NCI-H2227 treated with DMSO at 0.1 percent for 48 hours (cell line): ENCODE measurements at regions not wholly inside any gene's neighbourhood (a gene's known extent, or its start where the extent isn't known, plus 50 kb on each side); places are given as distances from the start of the nearest gene placed in this dataset.

Experiments used
- DNase-seq: peaks from one replicate; lab custom pipeline; 2025; lab: John Stamatoyannopoulos, UW

- no peak for DNase-seq
These were observed 228.5 kb upstream of the ARGLU1 start for GRCh38 chr13:106796280-106797047.

GRCh38 chr13:106795847-106796246 is 227.9 kb upstream of the ARGLU1 start:
- no peak for DNase-seq

- DNase-seq = no peak
These were observed 226.2 kb upstream of the ARGLU1 start for GRCh38 chr13:106794117-106794516.

- no peak for DNase-seq
These were observed 222.0 kb upstream of the ARGLU1 start for GRCh38 chr13:106789911-106790310.

GRCh38 chr13:106786006-106786563 is 218.1 kb upstream of the ARGLU1 start:
- DNase-seq = no peak

- no peak for DNase-seq
These were observed 206.7 kb upstream of the ARGLU1 start for GRCh38 chr13:106774621-106775020.

- no peak for DNase-seq
These were observed 204.2 kb upstream of the ARGLU1 start for GRCh38 chr13:106772006-106772601.

- DNase-seq = no peak
These were observed 201.1 kb upstream of the ARGLU1 start for GRCh38 chr13:106768991-106769390.

GRCh38 chr13:106762708-106763107 is 194.8 kb upstream of the ARGLU1 start:
- no peak for DNase-seq

GRCh38 chr13:106756446-106756845 is 188.5 kb upstream of the ARGLU1 start:
- DNase-seq = no peak

GRCh38 chr13:106755542-106755941 is 187.6 kb upstream of the ARGLU1 start:
- no peak for DNase-seq

- DNase-seq = no peak
These were observed 185.3 kb upstream of the ARGLU1 start for GRCh38 chr13:106753251-106753650.

- no peak for DNase-seq
These were observed 184.7 kb upstream of the ARGLU1 start for GRCh38 chr13:106752584-106753170.

- DNase-seq = no peak
These were observed 180.8 kb upstream of the ARGLU1 start for GRCh38 chr13:106748785-106749184.

- DNase-seq = no peak
These were observed 176.6 kb upstream of the ARGLU1 start for GRCh38 chr13:106744516-106744915.

- no peak for DNase-seq
These were observed 170.3 kb upstream of the ARGLU1 start for GRCh38 chr13:106738186-106738678.

- no peak for DNase-seq
These were observed 169.0 kb upstream of the ARGLU1 start for GRCh38 chr13:106736941-106737340.

GRCh38 chr13:106734198-106734597 is 166.3 kb upstream of the ARGLU1 start:
- DNase-seq = no peak

GRCh38 chr13:106723036-106723435 is 155.1 kb upstream of the ARGLU1 start:
- DNase-seq = no peak

- DNase-seq = no peak
These were observed 154.7 kb upstream of the ARGLU1 start for GRCh38 chr13:106722620-106723019.

- DNase-seq = no peak
These were observed 153.7 kb upstream of the ARGLU1 start for GRCh38 chr13:106721599-106721998.

- DNase-seq = no peak
These were observed 146.5 kb upstream of the ARGLU1 start for GRCh38 chr13:106714271-106714982.
